Ascending aorta (tissue), 2 donors: ENCODE measurements at regions not wholly inside any gene's neighbourhood (a gene's known extent, or its start where the extent isn't known, plus 50 kb on each side); places are given as distances from the start of the nearest gene placed in this dataset.

ENCODE experiments used
- DNase-seq, 2 donors: peaks; one replicate each; pipeline ENCODE4 v3.0.0-alpha.2; 2019; ENCODE audit warnings: low spot score in 2 of 2
- H3K27ac ChIP-seq, 2 donors: fragments of 200-600 bp; sonication (generic); one replicate each; pipeline ENCODE4 v1.5.1; 2016 to 2017; ENCODE audit warnings: mild to moderate bottlenecking in 1 of 2
- H3K27me3 ChIP-seq: fragments of 200-600 bp; sonication (generic); one replicate; pipeline ENCODE4 v1.5.1; 2017
- H3K36me3 ChIP-seq, 2 donors: fragments of 200-600 bp; sonication (generic); one replicate each; pipeline ENCODE4 v1.5.1; 2016
- H3K4me1 ChIP-seq, 2 donors: fragments of 200-600 bp; sonication (generic); one replicate each; pipeline ENCODE4 v1.5.1; 2016 to 2017; ENCODE audit warnings: mild to moderate bottlenecking in 1 of 2
- H3K4me3 ChIP-seq, 2 donors: fragments of 200-600 bp; sonication (generic); one replicate each; pipeline ENCODE4 v1.5.1; 2016 to 2017; ENCODE audit warnings: mild to moderate bottlenecking in 1 of 2
- H3K9me3 ChIP-seq, 2 donors: fragments of 200-600 bp; sonication (generic); one replicate each; pipeline ENCODE4 v1.5.1; 2016
- CTCF ChIP-seq, 3 experiments: fragments of 200-600 bp in 2 of 3; fragments of 450-650 bp in 1 of 3; sonication (generic) in 2 of 3; IDR thresholded peaks; one replicate each; pipeline ENCODE4 v1.5.1; 2016 to 2019; ENCODE audit warnings: antibody characterized with exemption in 3 of 3, mild to moderate bottlenecking in 1 of 3, moderate library complexity in 1 of 3
- intact Hi-C: fragments of 100-400 bp; cut with DNase I; formaldehyde crosslinking; loops from one replicate; pipeline ENCODE4 v1.15.1; 2023

- intact Hi-C loops, result no loop called here
- no peak for TF ChIP-seq CTCF (IDR thresholded peaks at IDR 0.05)
Measured at GRCh38 chr13:111945086-111945485, 121.9 kb upstream of the SOX1 start.

GRCh38 chr13:111946214-111946613, 120.7 kb upstream of the SOX1 start:
- Histone ChIP-seq H3K9me3 (no peaks in the 10 kb centered on the region), H3K4me3 (no peak overlapping the region), H3K27ac (no peak overlapping the region), H3K4me1 (no peaks in the 10 kb centered on the region), H3K36me3 (no peaks in the 10 kb centered on the region), H3K27me3 (no peaks in the 10 kb centered on the region)
- no peak for DNase-seq
- no peak for TF ChIP-seq CTCF (IDR thresholded peaks at IDR 0.05)
- intact Hi-C loops, result no loop called here

More at GRCh38 chr13:111945086-111945485, 121.9 kb upstream of the SOX1 start:
- Histone ChIP-seq H3K4me3 (no peak overlapping the region), H3K27ac (no peak overlapping the region), H3K4me1 (no peaks in the 10 kb centered on the region), H3K36me3 (no peaks in the 10 kb centered on the region), H3K27me3 (no peaks in the 10 kb centered on the region), H3K9me3 (no peaks in the 10 kb centered on the region)
- no peak for DNase-seq

GRCh38 chr13:111947026-111947810, 119.7 kb upstream of the SOX1 start:
- no peak for TF ChIP-seq CTCF (IDR thresholded peaks at IDR 0.05)
- DNase-seq, result no peak
- Histone ChIP-seq H3K9me3 (no peaks in the 10 kb centered on the region), H3K36me3 (no peaks in the 10 kb centered on the region), H3K4me3 (no peak overlapping the region), H3K27ac (no peak overlapping the region), H3K4me1 (no peaks in the 10 kb centered on the region), H3K27me3 (no peaks in the 10 kb centered on the region)
- intact Hi-C loops, result no loop called here

GRCh38 chr13:111947876-111948275, 119.1 kb upstream of the SOX1 start:
- Histone ChIP-seq H3K4me1 (no peaks in the 10 kb centered on the region), H3K4me3 (no peak overlapping the region), H3K27me3 (no peaks in the 10 kb centered on the region), H3K9me3 (no peaks in the 10 kb centered on the region), H3K27ac (no peak overlapping the region), H3K36me3 (no peaks in the 10 kb centered on the region)
- no peak for TF ChIP-seq CTCF (IDR thresholded peaks at IDR 0.05)
- no peak for DNase-seq
- intact Hi-C loops, result no loop called here

- Histone ChIP-seq H3K4me3 (no peak overlapping the region), H3K27me3 (no peaks in the 10 kb centered on the region), H3K9me3 (no peaks in the 10 kb centered on the region), H3K27ac (no peak overlapping the region), H3K36me3 (no peaks in the 10 kb centered on the region), H3K4me1 (no peaks in the 10 kb centered on the region)
- intact Hi-C loops, result no loop called here
- DNase-seq, result no peak
- no peak for TF ChIP-seq CTCF (IDR thresholded peaks at IDR 0.05)
Measured at GRCh38 chr13:111948281-111948680, 118.7 kb upstream of the SOX1 start.
